Suprapubic skin (tissue), 3 donors: ENCODE measurements at regions not wholly inside any gene's neighbourhood (a gene's known extent, or its start where the extent isn't known, plus 50 kb on each side); places are given as distances from the start of the nearest gene placed in this dataset.

Experiments used
- CTCF ChIP-seq, 2 donors: fragments of 200-600 bp in 1 of 2; fragments of 450-650 bp in 1 of 2; sonication (generic) in 1 of 2; IDR thresholded peaks; one replicate each; pipeline ENCODE4 v1.5.1; 2016 to 2019; ENCODE audit warnings: antibody characterized with exemption in 2 of 2, mild to moderate bottlenecking in 1 of 2, moderate library complexity in 1 of 2
- POLR2AphosphoS5 ChIP-seq, 3 donors: sonication (generic); formaldehyde crosslinking; IDR thresholded peaks; one replicate each; pipeline ENCODE4 v1.6.1; 2017; ENCODE audit warnings: antibody characterized with exemption in 3 of 3

- TF ChIP-seq CTCF (IDR thresholded peaks at IDR 0.05) (no peak), POLR2AphosphoS5 (IDR thresholded peaks at IDR 0.05) (no peak)
Observed at GRCh38 chr21:24939291-24939690, 668.0 kb downstream of the MRPL39 start.
